Stimulated activated naive CD8-positive, alpha-beta T cell treated with anti-CD3 and anti-CD28 coated beads, Interleukin-15, amount 100 ng/mL, for 72 hours (primary cell): ENCODE measurements at regions not wholly inside any gene's neighbourhood (a gene's known extent, or its start where the extent isn't known, plus 50 kb on each side); places are given as distances from the start of the nearest gene placed in this dataset.
A peak's percentile ranks its signal among the peaks of the same experiment; 100 is the strongest.
"Not testable (repeated sequence)": the region's sequence is repeated elsewhere in the genome, so short reads cannot be mapped to it uniquely, and the experiment has no call there.

ENCODE experiments used
- ATAC-seq: fragments of 150-1000 bp; cut with Tn5 transposase; 2 replicates; pipeline ENCODE4 v1.10.0; 2021; ENCODE audit warnings: mild to moderate bottlenecking, moderate library complexity
- DNase-seq, 2 donors: peaks; one replicate each; pipeline ENCODE4 v3.0.0; 2021 to 2022
- H3K27ac Mint-ChIP-seq, 2 donors: one replicate each; pipeline ENCODE4 v1.8.0; 2022; ENCODE audit warnings: mild to moderate bottlenecking in 2 of 2, mixed read lengths in 2 of 2, moderate library complexity in 2 of 2
- H3K27me3 Mint-ChIP-seq: one replicate; pipeline ENCODE4 v1.8.0; 2022; ENCODE audit warnings: mixed read lengths
- H3K4me1 Mint-ChIP-seq: one replicate; pipeline ENCODE4 v1.8.0; 2022; ENCODE audit warnings: mild to moderate bottlenecking, mixed read lengths
- H3K4me3 Mint-ChIP-seq, 2 donors: one replicate each; pipeline ENCODE4 v1.8.0; 2022; ENCODE audit warnings: mild to moderate bottlenecking in 2 of 2, mixed read lengths in 2 of 2, moderate library complexity in 1 of 2
- H3K9me3 Mint-ChIP-seq, 2 donors: one replicate each; pipeline ENCODE4 v1.8.0; 2022; ENCODE audit warnings: mixed read lengths in 2 of 2

- Mint-ChIP-seq H3K27me3 (no peaks in the 10 kb centered on the region), H3K9me3 (peaks cover 21 to 25% of the 10 kb centered on the region in 2 donors), H3K4me3 (no peak overlapping the region), H3K27ac (no peak overlapping the region), H3K4me1 (no peaks in the 10 kb centered on the region)
- DNase-seq (no peak), ATAC-seq (no peak)
These were observed 317.3 kb downstream of the DOK5 start for GRCh38 chr20:54792688-54793087.

DNA sequence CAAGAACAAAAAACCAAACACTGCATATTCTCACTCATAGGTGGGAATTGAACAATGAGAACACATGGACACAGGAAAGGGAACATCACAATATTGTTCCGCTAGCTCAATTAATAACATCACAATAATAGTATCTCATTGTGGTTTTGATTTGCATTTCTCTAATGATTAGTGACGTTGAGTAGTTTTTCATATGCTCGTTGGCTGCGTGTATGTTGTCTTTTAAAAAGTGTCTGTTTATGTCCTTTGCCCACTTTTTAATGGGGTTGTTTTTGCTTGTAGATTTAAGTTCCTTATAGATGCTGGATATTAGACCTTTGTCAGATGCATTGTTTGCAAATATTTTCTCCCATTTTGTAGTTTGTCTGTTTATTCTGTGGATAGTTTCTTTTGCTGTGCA lies 312.9 kb downstream of the DOK5 start:
- DNase-seq, ATAC-seq, H3K27me3 Mint-ChIP-seq, H3K27ac Mint-ChIP-seq, H3K4me3 Mint-ChIP-seq, H3K4me1 Mint-ChIP-seq: not testable (repeated sequence)
- H3K9me3 Mint-ChIP-seq = peaks cover 21 to 25% of the 10 kb centered on the region in 2 donors

DNA sequence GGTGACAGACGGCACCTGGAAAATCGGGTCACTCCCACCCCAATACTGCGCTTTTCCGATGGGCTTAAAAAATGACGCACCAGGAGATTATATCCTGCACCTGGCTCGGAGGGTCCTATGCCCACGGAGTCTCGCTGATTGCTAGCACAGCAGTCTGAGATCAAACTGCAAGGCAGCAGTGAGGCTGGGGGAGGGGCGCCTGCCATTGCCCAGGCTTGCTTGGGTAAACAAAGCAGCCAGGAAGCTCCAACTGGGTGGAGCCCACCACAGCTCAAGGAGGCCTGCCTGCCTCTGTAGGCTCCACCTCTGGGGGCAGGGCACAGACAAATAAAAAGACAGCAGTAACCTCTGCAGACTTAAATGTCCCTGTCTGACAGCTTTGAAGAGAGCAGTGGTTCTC lies 307.4 kb downstream of the DOK5 start:
- ATAC-seq, H3K27ac Mint-ChIP-seq, H3K27me3 Mint-ChIP-seq, DNase-seq, H3K4me3 Mint-ChIP-seq, H3K9me3 Mint-ChIP-seq, H3K4me1 Mint-ChIP-seq: not testable (repeated sequence)

DNA sequence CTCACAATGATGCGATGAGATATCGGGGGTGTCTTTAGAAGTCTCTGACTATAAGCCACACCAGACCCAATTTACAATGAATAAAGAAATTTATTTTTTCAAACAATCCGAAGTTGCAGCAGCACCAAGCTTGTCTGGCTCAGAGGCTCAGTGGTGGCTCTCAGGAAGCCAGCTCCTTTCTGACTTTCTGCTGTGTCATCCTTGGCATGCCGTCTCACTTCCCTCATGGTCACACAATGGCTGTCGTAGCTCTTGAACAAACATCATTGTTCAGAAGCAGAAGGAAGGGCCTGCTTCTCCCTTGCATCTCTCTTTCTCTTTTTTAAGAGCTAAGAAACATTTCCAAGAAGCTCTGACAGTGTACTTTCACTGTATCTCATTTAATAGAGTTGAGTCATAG lies 299.0 kb downstream of the DOK5 start:
- DNase-seq (no peak), ATAC-seq (no peak)
- Mint-ChIP-seq H3K4me3 (no peak overlapping the region), H3K27me3 (no peaks in the 10 kb centered on the region), H3K27ac (no peak overlapping the region), H3K4me1 (no peaks in the 10 kb centered on the region), H3K9me3 (no peaks in the 10 kb centered on the region)

GRCh38 chr20:54773643-54774000 lies 298.2 kb downstream of the DOK5 start:
- H3K27ac Mint-ChIP-seq = no peak overlapping the region
- no peak for DNase-seq
- H3K4me3 Mint-ChIP-seq = no peak overlapping the region
- no peaks in the 10 kb centered on the region for H3K27me3 Mint-ChIP-seq
- ATAC-seq = no peak
- no peaks in the 10 kb centered on the region for H3K9me3 Mint-ChIP-seq
- H3K4me1 Mint-ChIP-seq = no peaks in the 10 kb centered on the region

GRCh38 chr20:54772893-54773642 lies 297.7 kb downstream of the DOK5 start:
- Mint-ChIP-seq H3K9me3 (no peaks in the 10 kb centered on the region), H3K4me1 (no peaks in the 10 kb centered on the region), H3K27ac (no peak overlapping the region), H3K27me3 (no peaks in the 10 kb centered on the region), H3K4me3 (no peak overlapping the region)
- DNase-seq (no peak), ATAC-seq (no peak)

GRCh38 chr20:54766483-54766882 lies 291.1 kb downstream of the DOK5 start:
- H3K27ac Mint-ChIP-seq = no peak overlapping the region
- no peak overlapping the region for H3K4me3 Mint-ChIP-seq
- H3K4me1 Mint-ChIP-seq = no peaks in the 10 kb centered on the region
- no peaks in the 10 kb centered on the region for H3K27me3 Mint-ChIP-seq
- no peak for DNase-seq
- peaks cover 0 to 5% of the 10 kb centered on the region in 2 donors for H3K9me3 Mint-ChIP-seq
- ATAC-seq = no peak

DNA sequence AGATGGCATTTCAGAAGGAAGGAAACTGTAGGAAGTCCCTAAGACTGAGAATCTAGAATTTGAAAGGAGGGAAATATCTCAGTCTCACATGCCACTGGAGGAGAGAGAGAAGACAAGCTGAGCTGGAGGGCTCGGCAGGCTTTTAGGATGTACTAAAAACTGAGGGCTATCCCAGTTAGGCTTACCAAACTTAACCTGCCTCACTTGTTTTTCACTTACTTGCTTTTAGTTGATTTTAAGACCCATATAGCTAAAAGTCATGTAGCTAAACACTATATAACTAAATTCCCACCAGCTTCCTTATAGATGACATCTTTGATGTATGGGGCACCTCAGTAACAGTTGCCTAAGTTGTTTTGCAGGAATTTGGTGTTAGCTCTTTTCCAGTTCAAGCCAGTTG lies 288.0 kb downstream of the DOK5 start:
- no peaks in the 10 kb centered on the region for H3K27me3 Mint-ChIP-seq
- H3K9me3 Mint-ChIP-seq = peaks cover 0 to 17% of the 10 kb centered on the region in 2 donors
- no peaks in the 10 kb centered on the region for H3K4me1 Mint-ChIP-seq
- ATAC-seq = no peak
- DNase-seq = no peak
- H3K27ac Mint-ChIP-seq = no peak overlapping the region
- no peak overlapping the region for H3K4me3 Mint-ChIP-seq

DNA sequence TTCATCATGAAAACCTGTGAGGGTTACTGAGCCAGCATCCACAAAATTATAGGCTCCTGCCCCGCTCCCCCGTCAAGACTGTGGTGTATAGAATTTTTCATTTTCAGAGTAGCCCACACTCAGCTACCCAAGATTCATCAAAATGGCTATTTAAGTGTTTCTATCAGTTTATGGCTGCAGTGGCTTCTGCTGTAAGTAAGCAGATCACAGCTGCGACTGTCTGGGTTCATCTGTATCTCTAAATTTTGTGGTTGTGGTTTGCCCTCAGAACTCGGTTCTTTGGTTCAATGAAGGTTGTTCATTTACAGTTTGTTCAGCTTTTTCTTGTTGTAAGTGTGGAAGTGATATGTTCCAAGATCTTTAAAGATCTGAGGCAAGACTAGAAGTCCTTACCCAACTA lies 284.2 kb downstream of the DOK5 start:
- ATAC-seq = no peak
- DNase-seq = no peak
- Mint-ChIP-seq H3K4me3 (no peak overlapping the region), H3K27ac (no peak overlapping the region), H3K9me3 (peaks cover 2 to 22% of the 10 kb centered on the region in 2 donors), H3K27me3 (no peaks in the 10 kb centered on the region), H3K4me1 (no peaks in the 10 kb centered on the region)

- Mint-ChIP-seq H3K4me1 (no peaks in the 10 kb centered on the region), H3K9me3 (peaks cover 0 to 7% of the 10 kb centered on the region in 2 donors), H3K27ac (no peak overlapping the region), H3K27me3 (no peaks in the 10 kb centered on the region), H3K4me3 (no peak overlapping the region)
- ATAC-seq (no peak), DNase-seq (no peak)
These were observed 271.4 kb downstream of the DOK5 start for GRCh38 chr20:54746796-54747195.

DNA sequence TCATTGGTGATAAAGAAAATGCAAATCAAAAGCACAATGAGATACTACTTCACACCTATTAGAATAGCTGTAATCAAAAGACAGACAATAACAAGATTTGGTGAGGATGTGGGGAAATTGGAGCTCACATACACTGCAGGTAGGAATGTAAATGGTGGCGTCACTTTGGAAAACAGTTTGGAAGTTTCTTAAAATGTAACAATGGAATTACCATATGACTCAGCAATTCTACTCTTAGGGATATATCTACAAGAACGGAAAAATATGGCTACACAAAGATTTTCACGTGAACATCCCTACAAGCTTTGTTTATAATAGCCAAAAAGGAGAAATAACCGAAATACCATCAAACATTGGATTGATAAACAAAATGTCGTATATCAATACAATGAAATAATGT lies 270.4 kb downstream of the DOK5 start:
- H3K9me3 Mint-ChIP-seq = peaks cover 0 to 7% of the 10 kb centered on the region in 2 donors
- H3K27me3 Mint-ChIP-seq = no peaks in the 10 kb centered on the region
- no peaks in the 10 kb centered on the region for H3K4me1 Mint-ChIP-seq
- no peak overlapping the region for H3K4me3 Mint-ChIP-seq
- DNase-seq = no peak
- no peak for ATAC-seq
- H3K27ac Mint-ChIP-seq = no peak overlapping the region

DNA sequence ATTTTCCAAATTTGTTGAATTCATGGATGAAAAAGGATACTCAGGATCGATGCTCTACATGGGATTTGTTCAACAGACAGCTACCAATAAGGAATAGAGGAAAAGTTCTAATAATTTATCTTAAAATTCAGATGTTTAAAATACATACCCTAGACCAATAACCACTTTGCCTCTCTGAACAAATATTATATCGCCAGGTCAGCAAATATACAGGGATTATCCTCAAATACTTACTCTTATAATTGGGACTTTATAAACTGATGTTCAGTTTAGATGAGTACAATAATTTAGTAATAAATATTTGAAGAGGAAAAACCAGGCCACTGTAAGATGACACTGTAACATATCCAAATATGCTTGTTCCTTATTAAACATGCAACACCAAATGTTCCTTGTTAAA lies 268.7 kb downstream of the DOK5 start:
- peaks cover 0 to under 1% of the 10 kb centered on the region in 2 donors for H3K9me3 Mint-ChIP-seq
- no peak for ATAC-seq
- H3K4me1 Mint-ChIP-seq = no peaks in the 10 kb centered on the region
- H3K27me3 Mint-ChIP-seq = no peaks in the 10 kb centered on the region
- DNase-seq = no peak
- no peak overlapping the region for H3K4me3 Mint-ChIP-seq
- no peak overlapping the region for H3K27ac Mint-ChIP-seq

- H3K9me3 Mint-ChIP-seq = no peaks in the 10 kb centered on the region
- ATAC-seq = no peak
These were observed 266.8 kb downstream of the DOK5 start for GRCh38 chr20:54742193-54742592.

GRCh38 chr20:54736421-54736820 lies 261.0 kb downstream of the DOK5 start:
- no peaks in the 10 kb centered on the region for H3K4me1 Mint-ChIP-seq
- DNase-seq = no peak
- H3K9me3 Mint-ChIP-seq = no peaks in the 10 kb centered on the region
- H3K27me3 Mint-ChIP-seq = no peaks in the 10 kb centered on the region
- no peak overlapping the region for H3K4me3 Mint-ChIP-seq
- H3K27ac Mint-ChIP-seq = no peak overlapping the region
- ATAC-seq = no peak

More at GRCh38 chr20:54742193-54742592, 266.8 kb downstream of the DOK5 start:
- Mint-ChIP-seq H3K4me3 (no peak overlapping the region), H3K27ac (no peak overlapping the region), H3K4me1 (no peaks in the 10 kb centered on the region), H3K27me3 (no peaks in the 10 kb centered on the region)
- DNase-seq = no peak

DNA sequence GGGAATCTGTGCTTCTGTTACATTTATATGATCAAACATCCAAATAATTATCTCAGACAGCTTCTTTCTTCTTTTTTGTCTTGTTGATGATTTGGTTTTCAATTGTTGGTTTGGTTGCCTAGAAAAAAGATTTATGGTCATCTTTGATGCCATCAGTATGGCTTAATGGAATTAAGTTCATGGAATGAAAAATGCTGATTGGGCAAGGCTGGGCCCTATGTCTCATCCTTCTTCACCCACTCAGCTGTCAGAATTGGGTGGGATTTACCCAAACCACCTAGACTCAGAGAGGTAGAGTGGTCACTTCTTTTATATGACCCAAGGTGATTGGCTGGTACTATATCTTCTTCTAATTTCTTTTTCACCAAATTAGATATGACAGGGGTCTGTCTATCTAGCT lies 258.3 kb downstream of the DOK5 start:
- Mint-ChIP-seq H3K9me3 (no peaks in the 10 kb centered on the region), H3K4me1 (no peaks in the 10 kb centered on the region), H3K4me3 (no peak overlapping the region), H3K27me3 (no peaks in the 10 kb centered on the region), H3K27ac (no peak overlapping the region)
- ATAC-seq (no peak), DNase-seq (no peak)

DNA sequence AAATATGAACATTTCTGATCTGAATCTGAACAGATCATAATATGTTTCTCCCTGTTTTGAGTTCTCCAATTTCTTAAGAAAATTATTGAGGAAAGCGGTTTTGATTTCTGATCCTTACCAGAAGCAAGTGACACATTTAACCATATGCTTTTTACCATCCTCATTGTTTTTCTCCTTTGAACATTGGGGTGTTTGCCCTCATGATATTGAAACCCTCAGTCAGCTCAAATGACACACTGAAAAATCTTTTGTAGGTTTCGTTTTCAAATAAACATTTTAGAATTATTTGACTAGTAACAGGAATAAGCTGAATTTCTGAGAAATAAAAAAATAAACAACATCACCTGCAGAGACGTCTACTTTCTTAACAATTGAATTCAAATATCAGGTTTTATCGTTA lies 252.1 kb downstream of the DOK5 start:
- Mint-ChIP-seq H3K4me1 (no peaks in the 10 kb centered on the region), H3K27me3 (no peaks in the 10 kb centered on the region), H3K27ac (peak overlapping the region in 1 of 2 donors; percentile 82), H3K9me3 (peaks cover 0 to 7% of the 10 kb centered on the region in 2 donors), H3K4me3 (no peak overlapping the region)
- ATAC-seq (no peak), DNase-seq (no peak)

- DNase-seq = no peak
- Mint-ChIP-seq H3K9me3 (peaks cover 0 to 7% of the 10 kb centered on the region in 2 donors), H3K27me3 (no peaks in the 10 kb centered on the region), H3K4me3 (no peak overlapping the region), H3K27ac (no peak overlapping the region), H3K4me1 (no peaks in the 10 kb centered on the region)
- ATAC-seq = no peak
These were observed 251.4 kb downstream of the DOK5 start for GRCh38 chr20:54726687-54727300.
